Myocyte (in vitro differentiated cells): ENCODE measurements at regions not wholly inside any gene's neighbourhood (a gene's known extent, or its start where the extent isn't known, plus 50 kb on each side); places are given as distances from the start of the nearest gene placed in this dataset.

ENCODE experiments used
- DNase-seq: peaks from one replicate; pipeline ENCODE4 v3.0.0-alpha.2; 2012; ENCODE audit warnings: low read depth

DNA sequence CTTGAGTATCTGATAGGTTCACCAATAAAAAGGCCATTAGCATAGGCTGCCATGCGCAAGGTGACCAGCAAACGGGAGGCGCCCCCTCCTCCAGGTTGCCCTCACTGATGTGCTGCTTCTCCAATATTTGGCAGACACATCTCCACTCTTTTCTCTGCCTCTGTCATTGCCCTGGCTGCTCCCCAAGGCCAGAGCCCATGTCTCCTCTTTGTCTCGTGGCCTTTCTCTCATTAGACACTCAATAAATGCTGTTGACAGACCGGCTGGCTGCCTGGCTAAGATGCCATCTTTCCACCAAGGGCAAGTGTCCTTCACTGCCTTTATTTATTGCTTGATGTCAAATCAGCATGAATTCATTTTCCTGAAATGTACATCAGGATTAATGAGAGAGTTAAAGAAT, 404.0 kb upstream of the KIF2A start:
- DNase-seq, result no peak

GRCh38 chr5:61904730-61905129, 401.3 kb upstream of the KIF2A start:
- no peak for DNase-seq

DNA sequence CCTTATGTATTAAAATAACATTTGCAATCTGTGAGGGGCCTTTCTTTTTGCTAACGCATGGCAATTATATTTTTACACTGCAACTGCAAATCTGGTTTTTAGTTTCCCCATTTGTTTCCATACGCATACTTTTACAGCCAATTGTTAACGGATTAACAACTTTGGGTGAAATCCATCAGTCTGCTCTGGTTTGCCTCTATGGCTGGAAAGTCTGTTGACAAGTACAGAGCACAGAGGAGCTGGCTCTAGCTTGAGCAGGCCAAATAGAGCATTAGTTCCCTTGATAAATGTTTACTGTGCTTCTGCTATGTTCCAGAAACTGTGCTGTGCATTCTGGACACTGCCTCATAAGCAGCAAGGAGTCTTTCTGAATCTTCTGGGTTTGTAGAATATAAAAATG, 400.4 kb upstream of the KIF2A start:
- no peak for DNase-seq

DNA sequence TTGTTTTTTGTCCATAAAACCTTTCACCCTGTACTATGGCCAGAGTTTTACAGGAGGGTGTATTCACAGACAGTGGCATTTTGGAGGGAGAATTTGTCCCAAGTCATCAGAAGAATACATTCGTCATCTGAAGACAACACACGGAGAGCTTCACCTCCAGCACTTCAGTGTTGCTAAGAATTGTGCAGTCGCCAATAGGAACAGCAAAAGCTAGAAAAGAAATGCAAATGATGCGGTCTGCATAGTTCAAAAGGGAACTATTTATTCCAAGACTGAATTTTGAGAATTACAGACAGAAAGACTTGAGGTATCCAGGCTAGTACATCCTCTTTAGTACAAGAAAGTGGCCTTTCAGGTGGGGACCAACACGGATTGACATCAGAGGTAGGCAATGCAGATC, 399.2 kb upstream of the KIF2A start:
- no peak for DNase-seq

DNA sequence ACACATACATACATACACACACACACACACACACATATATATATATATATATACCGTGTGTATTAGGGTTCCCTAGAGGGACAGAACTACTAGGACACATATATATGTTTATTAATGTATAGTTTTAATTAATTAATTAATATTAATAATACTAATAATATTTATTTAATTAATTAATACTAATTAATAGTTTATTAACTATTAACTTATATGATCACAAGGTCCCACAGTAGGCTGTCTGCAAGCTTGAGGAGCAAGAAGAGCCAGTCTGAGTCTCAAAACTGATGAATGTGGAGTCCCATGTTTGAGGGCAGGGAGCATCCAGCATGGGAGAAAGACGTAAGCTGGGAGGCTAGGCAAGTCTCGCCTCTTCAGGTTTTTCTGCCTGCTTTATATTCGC, 398.0 kb upstream of the KIF2A start:
- no peak for DNase-seq

GRCh38 chr5:61910771-61911170, 395.2 kb upstream of the KIF2A start:
- peak; percentile 2 for DNase-seq

GRCh38 chr5:61912559-61912958, 393.4 kb upstream of the KIF2A start:
- no peak for DNase-seq

DNA sequence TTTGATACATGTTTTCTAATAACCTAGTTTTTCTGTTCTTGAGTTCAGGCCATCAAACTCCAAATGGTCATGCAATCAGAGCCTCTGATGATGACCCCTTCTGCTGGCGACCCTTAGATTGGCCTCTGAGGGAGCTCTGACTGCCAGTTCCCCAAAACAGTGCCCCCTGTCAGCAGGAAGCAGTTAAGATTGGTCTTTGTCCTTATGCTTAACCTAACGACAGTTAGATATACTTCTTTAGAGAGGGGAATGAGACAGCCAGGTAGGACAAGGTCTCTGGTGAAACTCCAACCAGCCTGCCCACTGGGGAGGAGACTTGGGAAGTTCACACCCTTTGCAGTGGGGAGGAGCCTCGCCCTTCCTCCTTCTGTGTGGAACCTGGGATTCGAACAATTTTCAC, 390.4 kb upstream of the KIF2A start:
- DNase-seq, result no peak

- peak; percentile 25 for DNase-seq
Measured at GRCh38 chr5:61916621-61917620, 389.1 kb upstream of the KIF2A start.

GRCh38 chr5:61918611-61919010, 387.4 kb upstream of the KIF2A start:
- DNase-seq, result no peak

- no peak for DNase-seq
Measured at GRCh38 chr5:61919920-61920319, 386.1 kb upstream of the KIF2A start.

- no peak for DNase-seq
Measured at GRCh38 chr5:61924251-61924650, 381.8 kb upstream of the KIF2A start.

DNA sequence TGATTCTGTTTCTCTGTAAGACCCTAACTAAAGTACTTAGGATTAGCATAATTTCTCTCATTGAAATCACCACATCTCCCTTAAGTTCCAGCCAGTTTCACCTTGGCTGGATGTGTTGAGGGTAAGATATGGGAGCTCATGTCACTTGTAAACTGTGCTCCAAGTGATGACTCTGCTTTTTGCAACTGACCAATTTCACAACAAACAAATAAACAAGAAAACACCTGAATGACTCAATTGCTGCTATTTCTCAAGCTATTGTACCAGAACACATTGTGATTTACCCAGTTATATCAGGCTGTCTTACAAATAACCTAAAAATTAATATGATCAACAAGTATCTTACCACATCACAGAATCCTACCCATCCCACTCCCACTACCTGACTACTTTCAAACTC, 379.1 kb upstream of the KIF2A start:
- no peak for DNase-seq

DNA sequence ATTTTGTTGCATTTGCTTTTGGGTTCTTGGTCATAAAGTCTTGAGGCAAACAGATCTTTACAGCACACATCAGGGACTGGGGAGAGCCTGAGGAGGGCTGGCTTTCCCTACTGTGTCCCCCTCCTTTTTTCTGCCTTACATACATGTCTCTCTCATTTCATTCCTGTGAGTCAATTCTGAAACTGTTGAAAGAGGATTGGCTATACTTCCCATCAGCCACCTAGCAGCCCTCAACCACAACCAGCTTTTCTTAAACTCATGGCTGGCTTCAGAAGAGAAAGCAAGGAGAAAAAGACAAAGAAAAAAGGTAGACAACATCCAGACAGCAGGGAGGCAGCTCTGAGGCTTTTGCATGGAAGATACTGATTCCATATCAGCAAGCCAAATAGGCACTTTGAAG, 374.8 kb upstream of the KIF2A start:
- DNase-seq, result no peak

GRCh38 chr5:61933787-61934626, 372.0 kb upstream of the KIF2A start:
- DNase-seq, result peak; percentile 69

DNA sequence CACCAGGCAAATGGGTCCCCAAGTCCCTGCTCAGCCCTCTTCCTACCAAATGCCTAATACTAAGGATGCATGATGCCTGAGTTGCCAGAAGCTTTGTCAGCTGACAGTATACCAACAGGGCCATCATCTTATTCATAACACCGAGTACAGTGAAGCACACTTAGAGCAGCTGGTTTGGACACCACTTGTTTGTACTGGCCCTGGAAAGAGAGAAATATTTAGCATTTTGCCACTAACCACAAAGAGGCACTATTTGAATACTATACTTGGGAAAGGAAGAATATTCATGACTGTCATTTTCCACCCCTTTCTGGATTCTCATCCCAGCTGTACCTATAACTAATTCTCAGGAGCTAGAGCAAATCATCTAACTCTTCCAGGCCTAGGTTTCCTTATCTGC, 364.4 kb upstream of the KIF2A start:
- DNase-seq, result peak; percentile 9

DNA sequence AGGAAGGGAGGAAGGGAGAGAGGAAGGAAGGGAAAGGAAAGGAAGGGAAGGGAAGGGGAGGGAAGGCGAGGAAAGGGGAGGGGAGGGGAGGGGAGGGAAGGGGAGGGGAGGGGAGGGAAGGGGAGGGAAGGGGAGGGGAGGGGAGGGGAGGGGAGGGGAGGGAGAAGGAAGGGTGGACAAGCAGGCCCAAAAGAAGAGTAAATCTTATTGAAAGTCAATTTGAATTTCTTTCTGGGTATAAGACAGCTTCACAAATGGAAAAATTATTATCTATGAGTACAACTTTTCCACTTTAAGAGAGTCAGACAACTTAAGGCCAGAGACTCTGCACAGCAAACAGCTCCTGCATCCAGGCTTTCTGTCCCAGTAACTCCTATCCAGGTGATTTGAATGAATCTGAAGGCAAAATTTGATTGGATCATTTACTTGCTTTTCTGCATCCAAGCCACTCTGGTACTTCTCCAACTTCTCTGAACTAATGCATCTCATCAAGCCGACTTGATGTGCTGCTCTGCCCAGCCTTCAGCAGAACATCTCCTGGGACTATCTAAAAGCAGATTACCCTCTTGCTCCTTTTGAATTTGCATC, 363.4 kb upstream of the KIF2A start:
- DNase-seq, result no peak

DNA sequence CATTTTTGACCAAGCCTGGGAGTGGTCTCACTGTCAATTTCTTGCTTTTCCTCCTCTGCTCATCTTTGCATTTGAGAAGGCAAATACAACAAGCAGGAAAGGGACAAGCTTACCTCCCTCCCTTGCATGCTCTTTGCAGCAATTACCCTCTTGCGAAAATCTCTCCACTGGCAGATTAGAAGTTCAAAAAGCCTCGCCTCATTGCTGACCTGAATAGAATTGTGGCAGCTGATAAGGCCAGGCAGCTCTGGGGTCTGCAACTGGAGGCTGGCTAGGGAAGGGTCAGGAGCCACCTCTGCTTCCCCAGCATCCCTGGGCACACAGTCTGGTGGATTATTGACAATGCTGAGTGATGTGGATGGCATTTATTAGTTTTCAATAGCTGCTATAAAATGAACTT, 362.3 kb upstream of the KIF2A start:
- DNase-seq, result no peak

DNA sequence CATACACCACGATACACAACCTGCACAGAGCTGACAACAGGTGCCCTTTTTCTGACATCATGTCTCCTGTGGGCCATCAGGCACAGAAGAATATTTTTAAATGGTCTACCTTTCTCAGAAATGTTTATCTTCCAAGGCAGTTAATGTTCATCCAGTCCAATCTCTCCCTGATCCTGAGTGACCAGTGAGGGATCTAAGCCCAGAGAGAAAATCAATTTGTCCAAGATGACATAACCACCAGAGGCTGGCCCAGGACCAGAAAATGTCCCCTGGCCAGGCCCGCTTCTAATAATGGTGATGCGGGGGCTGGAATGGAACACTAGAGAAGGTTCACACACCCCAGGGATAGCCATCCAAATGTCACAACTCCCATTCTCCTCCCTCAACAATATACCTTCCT, 357.9 kb upstream of the KIF2A start:
- DNase-seq, result no peak

- DNase-seq, result no peak
Measured at GRCh38 chr5:61949054-61949678, 356.8 kb upstream of the KIF2A start.

DNA sequence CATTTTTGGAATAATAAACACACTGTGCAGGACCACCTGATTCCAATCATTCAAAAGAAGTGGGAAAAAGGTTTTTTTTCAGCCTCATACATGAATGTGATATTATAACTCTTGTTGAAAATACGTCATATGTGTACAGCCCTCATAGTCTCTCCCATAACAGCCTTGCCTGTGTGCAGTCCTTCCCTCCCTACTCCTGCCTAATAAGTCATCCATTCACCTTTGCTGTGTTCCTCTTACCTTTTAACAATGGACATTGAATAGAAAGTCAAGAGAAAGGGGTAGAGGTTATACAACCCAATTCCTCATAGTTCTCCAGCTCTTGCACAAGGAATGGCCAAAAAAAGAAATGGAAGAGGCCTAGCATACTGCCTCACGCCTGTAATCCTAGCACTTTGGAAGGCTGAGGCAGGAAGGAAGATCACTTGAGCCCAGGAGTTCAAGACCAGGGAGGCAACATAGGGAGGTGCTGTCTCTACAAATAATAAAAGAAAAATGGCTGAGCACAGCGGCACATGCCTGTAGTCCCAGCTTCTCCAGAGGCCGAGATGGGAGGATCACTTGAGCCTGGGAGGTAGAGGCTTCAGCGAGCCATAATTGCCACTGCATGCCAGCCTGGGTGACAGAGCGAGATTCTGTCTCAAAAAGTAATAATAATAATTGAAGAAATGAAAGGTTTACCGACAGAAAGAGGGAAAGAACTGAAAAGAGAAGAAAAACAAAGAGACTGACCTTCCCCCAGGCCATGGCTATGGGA, 356.1 kb upstream of the KIF2A start:
- DNase-seq, result no peak
